ENCODE measurements at regions not wholly inside any gene's neighbourhood (a gene's known extent, or its start where the extent isn't known, plus 50 kb on each side); places are given as distances from the start of the nearest gene placed in this dataset.

- in situ Hi-C loops (cut with HindIII; ENCODE audit: low pct_ligation_motif_present, low sequenced_read_pairs) = no loop called here
- H3K27ac ChIP-seq = no peak overlapping the region
- H3K36me3 ChIP-seq (replicated peaks) = no peaks in the 10 kb centered on the region
- no peak for TF ChIP-seq CTCF (IDR thresholded peaks at IDR 0.05; ENCODE audit: low read depth, low read length, missing control alignments)
- H3K27me3 ChIP-seq (replicated peaks) = no peaks in the 10 kb centered on the region
- no peak overlapping the region for H3K4me3 ChIP-seq (ENCODE audit: low read depth, low read length)
- no peak for DNase-seq
These were observed 50.0 kb upstream of the ABLIM1 start for GRCh38 chr10:114708084-114708483.

- TF ChIP-seq CTCF (IDR thresholded peaks at IDR 0.05; ENCODE audit: low read depth, low read length, missing control alignments) = no peak
- peak; percentile 91 for DNase-seq
- Histone ChIP-seq H3K4me3 (ENCODE audit: low read depth, low read length) (no peak overlapping the region), H3K36me3 (replicated peaks) (no peaks in the 10 kb centered on the region), H3K27me3 (replicated peaks) (no peaks in the 10 kb centered on the region), H3K27ac (peak overlapping the region; percentile 44)
- in situ Hi-C loops (cut with HindIII; ENCODE audit: low pct_ligation_motif_present, low sequenced_read_pairs) = no loop called here
These were observed 50.8 kb upstream of the ABLIM1 start for GRCh38 chr10:114708717-114709335.

- Histone ChIP-seq H3K4me3 (ENCODE audit: low read depth, low read length) (no peak overlapping the region), H3K36me3 (replicated peaks) (no peaks in the 10 kb centered on the region), H3K27me3 (replicated peaks) (no peaks in the 10 kb centered on the region), H3K27ac (no peak overlapping the region)
- no peak for TF ChIP-seq CTCF (IDR thresholded peaks at IDR 0.05; ENCODE audit: low read depth, low read length, missing control alignments)
- no peak for DNase-seq
- in situ Hi-C loops (cut with HindIII; ENCODE audit: low pct_ligation_motif_present, low sequenced_read_pairs) = no loop called here
These were observed 51.9 kb upstream of the ABLIM1 start for GRCh38 chr10:114709984-114710383.

GRCh38 chr10:114711176-114711868 lies 53.2 kb upstream of the ABLIM1 start:
- TF ChIP-seq CTCF (IDR thresholded peaks at IDR 0.05; ENCODE audit: low read depth, low read length, missing control alignments) = no peak
- no peak for DNase-seq
- Histone ChIP-seq H3K27ac (no peak overlapping the region), H3K4me3 (ENCODE audit: low read depth, low read length) (no peak overlapping the region), H3K36me3 (replicated peaks) (no peaks in the 10 kb centered on the region), H3K27me3 (replicated peaks) (no peaks in the 10 kb centered on the region)
- in situ Hi-C loops (cut with HindIII; ENCODE audit: low pct_ligation_motif_present, low sequenced_read_pairs) = no loop called here

- H3K4me3 ChIP-seq (ENCODE audit: low read depth, low read length) = no peak overlapping the region
- no peak for TF ChIP-seq CTCF (IDR thresholded peaks at IDR 0.05; ENCODE audit: low read depth, low read length, missing control alignments)
- H3K27ac ChIP-seq = no peak overlapping the region
- H3K27me3 ChIP-seq (replicated peaks) = no peaks in the 10 kb centered on the region
- DNase-seq = no peak
- in situ Hi-C loops (cut with HindIII; ENCODE audit: low pct_ligation_motif_present, low sequenced_read_pairs) = no loop called here
- no peaks in the 10 kb centered on the region for H3K36me3 ChIP-seq (replicated peaks)
These were observed 53.8 kb upstream of the ABLIM1 start for GRCh38 chr10:114711869-114712250.
